KBM-7 (cell line): ENCODE measurements at regions not wholly inside any gene's neighbourhood (a gene's known extent, or its start where the extent isn't known, plus 50 kb on each side); places are given as distances from the start of the nearest gene placed in this dataset.
"Not testable (repeated sequence)": the region's sequence is repeated elsewhere in the genome, so short reads cannot be mapped to it uniquely, and the experiment has no call there.

Experiments
- DNase-seq: peaks from one replicate; pipeline ENCODE4 v3.0.0-alpha.2; 2015
- in situ Hi-C: fragments of 300-500 bp; cut with MboI; formaldehyde crosslinking; loops from 2 replicates; pipeline ENCODE4 v1.14.3; 2020; ENCODE audit warnings: low sequenced_read_pairs, low pct_unique_long_range_greater_than_20kb, mixed read lengths

- in situ Hi-C loops, result no loop called here
- DNase-seq, result no peak
Measured at GRCh38 chr10:8297959-8298358, 243.5 kb downstream of the GATA3 start.

DNA sequence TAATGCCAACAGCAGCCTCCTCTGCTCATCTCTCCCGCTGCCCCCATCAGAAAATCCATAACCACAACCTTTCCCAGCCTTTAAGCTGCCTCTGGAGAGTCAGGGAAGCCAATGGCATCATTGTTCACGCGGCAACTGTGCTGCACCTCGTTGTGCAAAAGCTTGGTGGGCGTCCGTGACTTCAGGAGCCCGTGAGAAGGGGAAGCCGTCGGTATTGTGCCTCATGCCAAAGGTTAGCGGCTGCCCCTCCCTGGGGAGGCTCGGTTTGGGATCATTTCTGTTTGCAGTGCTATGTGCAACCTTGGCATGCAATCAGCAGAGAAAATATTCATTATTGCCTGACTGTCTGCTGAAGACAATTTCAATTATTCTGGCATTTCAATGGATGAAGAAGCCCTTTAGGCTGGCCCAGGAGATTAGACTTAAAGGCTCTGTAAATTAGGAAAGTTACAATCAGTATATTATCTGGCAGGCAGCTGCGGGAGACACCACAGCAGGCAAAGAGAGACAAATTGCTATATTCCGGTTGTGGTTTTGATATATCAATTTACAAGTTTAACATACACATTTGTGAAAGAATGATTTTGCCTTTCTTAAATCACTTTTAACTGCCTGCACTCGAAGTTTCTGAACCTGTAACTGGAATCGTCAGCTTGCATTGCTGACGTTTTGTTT is 244.5 kb downstream of the GATA3 start:
- no peak for DNase-seq
- in situ Hi-C loops, result no loop called here

GRCh38 chr10:8300925-8301324 is 246.4 kb downstream of the GATA3 start:
- in situ Hi-C loops, result no loop called here
- DNase-seq, result no peak

DNA sequence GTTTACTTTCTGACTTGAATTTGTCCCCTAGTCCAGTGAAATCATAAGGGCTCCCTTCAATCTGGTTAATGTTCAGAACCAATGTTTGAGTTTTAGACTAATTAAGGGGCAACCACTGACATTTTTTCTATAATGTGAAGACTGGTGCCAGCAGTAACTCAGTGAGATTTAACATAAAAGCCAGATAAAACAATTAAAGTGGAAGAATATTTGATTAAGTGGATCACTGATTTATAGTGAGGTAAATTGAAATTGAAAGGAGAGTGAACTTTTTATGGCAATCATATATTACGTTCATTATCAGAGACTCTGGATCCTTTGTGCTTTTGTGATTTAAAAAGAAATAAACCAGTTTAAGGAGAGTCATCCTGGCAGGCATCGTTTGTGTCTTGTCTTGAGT is 246.8 kb downstream of the GATA3 start:
- in situ Hi-C loops, result no loop called here
- no peak for DNase-seq

DNA sequence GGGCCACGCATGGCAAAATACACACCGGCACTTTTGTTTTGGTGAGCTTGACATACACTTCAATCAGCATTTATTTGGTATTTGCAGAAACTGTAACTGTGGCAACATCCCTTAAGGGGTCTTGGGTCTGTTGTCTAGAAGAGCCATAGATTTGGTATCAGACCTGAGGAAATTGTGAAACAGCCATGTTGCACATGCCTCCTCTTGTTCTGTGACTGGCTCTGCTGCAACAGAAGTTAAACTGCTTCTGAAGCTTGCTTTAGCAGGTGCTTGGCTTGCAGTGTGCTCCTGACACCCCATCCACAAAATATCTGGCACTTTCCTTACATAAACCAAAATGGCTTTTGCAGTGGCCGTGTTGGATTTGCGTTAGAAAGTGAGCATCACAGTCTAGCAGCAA is 247.3 kb downstream of the GATA3 start:
- no peak for DNase-seq
- in situ Hi-C loops, result no loop called here

DNA sequence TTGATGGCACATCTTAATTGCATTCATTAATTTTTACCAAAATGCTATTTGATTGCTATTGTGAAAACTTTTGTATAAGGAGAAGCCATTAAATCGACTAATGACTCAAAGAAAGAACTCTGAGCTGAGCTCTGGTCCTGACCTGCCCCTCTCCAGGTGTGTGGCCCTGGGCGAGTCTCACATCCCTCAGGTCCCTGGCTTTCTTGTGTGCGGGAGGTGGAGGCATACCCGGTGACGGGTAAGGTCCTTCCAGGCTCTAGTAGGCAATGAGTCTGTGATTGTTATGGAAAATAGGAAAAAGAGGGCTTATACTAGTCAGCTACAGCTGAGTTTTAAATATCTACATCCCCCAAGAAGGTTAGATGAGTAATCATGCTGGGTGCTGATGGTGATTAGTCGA is 248.1 kb downstream of the GATA3 start:
- in situ Hi-C loops, result no loop called here
- no peak for DNase-seq

DNA sequence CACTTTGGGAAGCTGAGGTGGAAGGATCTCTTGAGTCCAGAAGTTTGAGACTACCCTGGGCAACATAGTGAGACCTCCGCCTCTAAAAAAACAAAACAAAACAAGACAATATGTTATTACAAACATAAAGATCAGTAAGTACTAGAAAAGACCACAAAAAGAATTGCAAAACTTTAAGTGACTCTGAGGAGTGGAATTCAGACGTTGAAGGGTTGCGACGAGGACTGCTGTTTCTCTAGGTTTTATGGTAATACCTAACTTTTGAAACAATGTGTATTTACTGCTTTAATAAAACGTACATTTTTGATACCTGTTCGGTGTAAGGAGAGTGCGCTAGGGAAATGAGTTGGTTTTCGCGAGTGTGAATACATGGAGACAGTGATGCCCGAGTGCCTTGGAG is 250.4 kb downstream of the GATA3 start:
- no peak for DNase-seq
- in situ Hi-C loops, result no loop called here

- in situ Hi-C loops, result no loop called here
- no peak for DNase-seq
Measured at GRCh38 chr10:8305876-8306652, 251.6 kb downstream of the GATA3 start.

DNA sequence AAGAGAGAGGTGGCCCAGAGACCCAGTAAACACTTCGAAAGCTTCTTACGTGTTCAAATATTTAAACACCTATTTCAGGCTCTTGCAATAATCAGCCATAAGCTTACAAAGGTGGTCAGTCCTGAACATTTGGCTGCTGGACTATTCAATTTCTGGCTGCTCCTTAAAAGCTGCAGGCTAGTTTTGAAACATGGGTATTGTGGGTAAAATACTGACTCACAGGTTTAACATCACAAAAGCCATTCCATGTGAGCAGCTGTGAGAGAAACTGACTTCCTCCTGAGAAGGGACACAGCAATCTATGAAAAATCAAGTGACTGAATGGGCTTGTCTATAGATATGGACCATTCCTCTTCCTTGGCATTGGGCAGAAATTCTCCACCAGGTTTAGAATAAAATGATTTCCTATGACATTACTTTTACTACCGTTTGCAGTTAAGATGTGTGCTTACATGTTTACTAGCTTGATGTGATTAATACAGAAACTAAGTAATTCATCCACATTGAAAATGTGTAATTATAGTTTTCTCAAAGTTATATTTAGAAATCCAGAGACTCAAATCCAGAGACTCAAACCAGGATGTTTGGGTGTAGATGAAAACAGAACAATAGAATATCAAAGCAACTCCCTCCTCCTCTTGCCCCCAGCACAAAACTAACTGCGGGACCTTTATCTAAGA is 252.3 kb downstream of the GATA3 start:
- DNase-seq, result no peak
- in situ Hi-C loops, result no loop called here

GRCh38 chr10:8310930-8311329 is 256.4 kb downstream of the GATA3 start:
- no peak for DNase-seq
- in situ Hi-C loops, result no loop called here

DNA sequence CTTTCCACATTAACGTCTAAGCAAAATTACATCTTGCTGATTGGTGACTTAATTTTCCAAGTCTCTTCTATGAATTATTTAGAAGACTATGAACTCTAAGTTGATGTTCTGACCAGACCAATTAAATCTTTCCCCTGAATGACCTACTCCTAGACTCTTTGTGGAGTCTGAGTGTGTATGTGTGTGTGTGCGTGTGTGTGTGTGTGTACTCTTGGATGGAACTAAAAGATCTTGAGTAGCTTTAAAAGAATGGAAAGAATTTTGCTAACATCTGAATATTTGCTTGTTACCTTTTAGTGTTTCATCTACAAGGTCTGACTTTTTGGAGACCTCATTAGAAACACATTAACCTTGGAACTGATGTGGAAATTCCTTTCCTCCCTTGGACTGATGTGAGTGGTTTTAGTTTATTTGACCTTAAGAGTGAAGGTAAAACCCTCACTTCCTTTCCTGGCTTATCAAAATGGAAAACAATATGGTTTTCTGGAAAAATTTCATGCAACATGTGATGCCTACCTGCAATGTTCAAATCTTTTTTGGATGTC is 257.1 kb downstream of the GATA3 start:
- in situ Hi-C loops, result no loop called here

DNA sequence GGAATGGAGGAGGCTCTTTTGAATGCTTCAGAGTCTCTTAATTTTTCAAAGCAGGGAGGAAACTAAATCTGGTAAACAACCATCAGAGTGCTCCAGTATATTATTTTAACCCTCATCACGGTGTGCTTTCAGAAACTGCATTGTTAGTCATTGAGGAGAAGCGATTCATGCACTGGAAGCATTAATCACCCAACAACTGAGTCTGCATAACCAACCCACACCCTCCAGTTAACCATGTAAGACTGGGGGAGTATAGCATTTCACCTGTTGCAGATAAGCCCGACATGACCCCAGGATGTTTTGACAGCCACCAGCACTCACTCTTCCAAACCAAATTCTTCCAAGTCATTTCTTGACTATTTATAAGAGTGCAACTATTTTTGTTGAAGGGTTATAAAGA is 257.6 kb downstream of the GATA3 start:
- in situ Hi-C loops, result no loop called here
- DNase-seq, result no peak

More for the DNA sequence above, 257.1 kb downstream of the GATA3 start:
- DNase-seq, result no peak

GRCh38 chr10:8312781-8313180 is 258.3 kb downstream of the GATA3 start:
- in situ Hi-C loops, result no loop called here
- DNase-seq, result no peak

- DNase-seq, result no peak
- in situ Hi-C loops, result no loop called here
Measured at GRCh38 chr10:8314486-8314885, 260.0 kb downstream of the GATA3 start.

DNA sequence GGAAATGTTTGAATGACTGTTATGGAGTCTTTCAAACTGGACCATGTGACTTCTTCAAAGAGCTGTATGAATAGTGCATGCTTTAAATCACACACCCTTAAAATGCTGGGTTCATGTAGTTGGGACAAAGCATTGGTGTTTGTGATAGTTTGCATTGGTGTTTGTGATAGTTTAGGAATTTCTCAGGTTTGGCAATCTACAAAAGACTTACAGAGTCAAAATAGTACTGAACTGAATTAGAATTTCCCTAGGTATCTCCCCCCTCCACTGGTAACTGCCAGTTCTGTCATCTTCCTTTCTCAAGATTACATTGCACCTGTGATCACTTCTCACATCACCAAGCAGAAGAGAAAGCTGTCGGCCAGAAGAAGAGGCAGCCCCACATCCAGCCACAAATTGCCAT is 261.1 kb downstream of the GATA3 start:
- in situ Hi-C loops, result no loop called here
- DNase-seq, result no peak

DNA sequence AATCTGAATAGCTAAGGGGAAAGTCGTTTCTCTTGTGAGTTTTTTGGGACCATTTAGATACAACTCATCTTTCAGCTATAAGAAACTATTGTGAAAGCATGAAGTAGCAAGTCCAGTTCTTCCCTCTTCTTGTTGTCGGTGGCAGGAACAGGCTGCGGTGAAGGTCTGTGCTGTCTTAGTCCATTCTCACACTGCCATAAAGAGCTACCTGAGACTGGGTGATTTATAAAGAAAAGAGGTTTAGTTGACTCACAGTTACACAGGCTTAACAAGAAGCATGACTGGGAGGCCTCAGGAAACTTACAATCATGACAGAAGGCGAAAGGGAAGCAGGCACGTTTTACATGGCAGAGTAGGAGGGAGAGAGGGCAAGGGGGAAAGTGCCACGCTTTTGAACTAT is 261.8 kb downstream of the GATA3 start:
- in situ Hi-C loops, result no loop called here

DNA sequence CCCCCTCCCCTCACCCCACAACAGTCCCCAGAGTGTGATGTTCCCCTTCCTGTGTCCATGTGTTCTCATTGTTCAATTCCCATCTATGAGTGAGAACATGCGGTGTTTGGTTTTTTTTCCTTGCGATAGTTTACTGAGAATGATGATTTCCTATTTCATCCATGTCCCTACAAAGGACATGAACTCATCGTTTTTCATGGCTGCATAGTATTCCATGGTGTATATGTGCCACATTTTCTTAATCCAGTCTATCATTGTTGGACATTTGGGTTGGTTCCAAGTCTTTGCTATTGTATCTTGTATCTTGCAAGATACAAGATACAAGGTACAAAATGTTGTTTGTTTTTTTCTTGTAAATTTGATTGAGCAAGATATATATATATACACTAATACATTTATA is 263.9 kb downstream of the GATA3 start:
- in situ Hi-C loops, DNase-seq: not testable (repeated sequence)

More for the DNA sequence above, 261.8 kb downstream of the GATA3 start:
- no peak for DNase-seq

GRCh38 chr10:8318956-8319355 is 264.5 kb downstream of the GATA3 start:
- no peak for DNase-seq
- in situ Hi-C loops, result no loop called here

DNA sequence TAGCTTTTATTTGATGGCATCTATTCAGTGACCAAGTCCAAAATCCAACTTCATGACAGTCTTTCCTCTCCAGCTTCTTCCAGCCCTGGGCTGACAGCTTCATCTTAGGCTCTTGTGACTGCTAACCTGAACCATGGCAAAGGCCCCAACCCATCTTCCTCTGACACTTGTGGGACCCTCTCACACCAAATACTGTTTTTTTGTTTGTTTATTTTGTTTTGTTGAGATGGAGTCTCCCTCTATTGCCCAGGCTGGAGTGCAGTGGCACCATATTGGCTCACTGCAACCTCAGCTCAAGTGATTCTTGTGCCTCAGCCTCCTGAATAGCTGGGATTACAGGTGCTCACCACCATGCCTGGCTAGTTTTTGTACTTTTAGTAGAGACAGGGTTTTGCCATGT is 265.2 kb downstream of the GATA3 start:
- in situ Hi-C loops, result no loop called here
- DNase-seq, result no peak

GRCh38 chr10:8321990-8322389 is 267.5 kb downstream of the GATA3 start:
- no peak for DNase-seq
- in situ Hi-C loops, result no loop called here
